HFF-Myc (cell line): ENCODE measurements at regions not wholly inside any gene's neighbourhood (a gene's known extent, or its start where the extent isn't known, plus 50 kb on each side); places are given as distances from the start of the nearest gene placed in this dataset.

Experiments used
- DNase-seq: peaks from one replicate; pipeline ENCODE4 v3.0.0-alpha.2; 2011; ENCODE audit warnings: low read depth; ENCODE audit errors: extremely low read depth
- H3K4me3 ChIP-seq: replicated peaks from 2 replicates; pipeline ENCODE4 v1.5.1; 2011; ENCODE audit warnings: low read depth, mild to moderate bottlenecking, control low read depth, low read length
- TF ChIP-seq, protein P1 (sequence below): IDR thresholded peaks from 2 replicates; pipeline ENCODE4 v1.5.1; 2012; ENCODE audit warnings: mild to moderate bottlenecking, low read depth, low read length, control low read depth; ENCODE audit errors: missing control alignments

DNA sequence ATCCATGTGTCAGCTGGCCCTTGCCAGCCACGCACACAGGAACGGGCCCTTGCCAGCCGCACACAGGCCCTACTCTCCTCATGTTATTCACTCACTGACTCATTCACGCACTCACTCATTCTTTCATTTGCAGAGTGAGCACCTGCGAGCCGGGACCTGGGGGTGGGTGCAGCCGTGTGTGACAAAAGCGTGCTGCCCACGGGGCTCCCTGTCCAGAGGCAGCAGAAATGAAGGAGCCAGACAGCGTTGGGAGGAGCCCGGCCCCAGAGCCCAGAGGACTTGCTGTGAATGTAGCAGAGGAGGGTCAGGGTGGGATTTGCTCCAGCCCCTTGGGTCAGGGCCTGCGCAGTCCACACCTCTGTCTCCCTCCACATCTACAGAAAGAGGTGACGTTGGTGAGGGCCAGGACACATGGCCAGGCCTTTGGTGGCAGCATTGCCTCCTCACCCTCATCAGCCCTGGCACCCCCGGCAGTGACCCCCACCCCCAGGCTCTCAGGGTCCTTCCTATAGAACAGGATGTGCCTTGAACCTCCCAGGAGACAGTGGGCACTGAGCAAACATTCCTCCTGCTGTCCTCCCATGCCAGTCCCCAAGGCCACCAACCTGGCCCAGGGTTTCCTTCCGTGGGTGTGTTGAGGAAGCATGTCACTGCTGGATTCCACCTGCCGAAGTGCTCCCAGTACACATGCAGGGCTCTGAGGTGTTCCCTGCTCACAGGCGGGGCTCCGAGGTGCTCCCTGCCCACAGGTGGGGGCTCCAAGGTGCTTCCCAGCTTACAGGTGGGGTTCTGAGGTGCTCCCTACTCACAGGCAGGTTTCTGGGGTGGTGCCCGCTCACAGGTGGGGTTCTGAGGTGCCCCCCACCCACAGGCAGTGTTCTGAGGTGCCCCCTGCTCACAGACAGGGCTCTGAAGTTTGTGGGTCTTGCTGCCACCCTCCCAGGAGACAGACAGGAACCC is 105.7 kb downstream of the HMX1 start:
- no peak overlapping the region for H3K4me3 ChIP-seq
- TF ChIP-seq, protein P1, sequence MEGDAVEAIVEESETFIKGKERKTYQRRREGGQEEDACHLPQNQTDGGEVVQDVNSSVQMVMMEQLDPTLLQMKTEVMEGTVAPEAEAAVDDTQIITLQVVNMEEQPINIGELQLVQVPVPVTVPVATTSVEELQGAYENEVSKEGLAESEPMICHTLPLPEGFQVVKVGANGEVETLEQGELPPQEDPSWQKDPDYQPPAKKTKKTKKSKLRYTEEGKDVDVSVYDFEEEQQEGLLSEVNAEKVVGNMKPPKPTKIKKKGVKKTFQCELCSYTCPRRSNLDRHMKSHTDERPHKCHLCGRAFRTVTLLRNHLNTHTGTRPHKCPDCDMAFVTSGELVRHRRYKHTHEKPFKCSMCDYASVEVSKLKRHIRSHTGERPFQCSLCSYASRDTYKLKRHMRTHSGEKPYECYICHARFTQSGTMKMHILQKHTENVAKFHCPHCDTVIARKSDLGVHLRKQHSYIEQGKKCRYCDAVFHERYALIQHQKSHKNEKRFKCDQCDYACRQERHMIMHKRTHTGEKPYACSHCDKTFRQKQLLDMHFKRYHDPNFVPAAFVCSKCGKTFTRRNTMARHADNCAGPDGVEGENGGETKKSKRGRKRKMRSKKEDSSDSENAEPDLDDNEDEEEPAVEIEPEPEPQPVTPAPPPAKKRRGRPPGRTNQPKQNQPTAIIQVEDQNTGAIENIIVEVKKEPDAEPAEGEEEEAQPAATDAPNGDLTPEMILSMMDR, result no peak
- no peak for DNase-seq

DNA sequence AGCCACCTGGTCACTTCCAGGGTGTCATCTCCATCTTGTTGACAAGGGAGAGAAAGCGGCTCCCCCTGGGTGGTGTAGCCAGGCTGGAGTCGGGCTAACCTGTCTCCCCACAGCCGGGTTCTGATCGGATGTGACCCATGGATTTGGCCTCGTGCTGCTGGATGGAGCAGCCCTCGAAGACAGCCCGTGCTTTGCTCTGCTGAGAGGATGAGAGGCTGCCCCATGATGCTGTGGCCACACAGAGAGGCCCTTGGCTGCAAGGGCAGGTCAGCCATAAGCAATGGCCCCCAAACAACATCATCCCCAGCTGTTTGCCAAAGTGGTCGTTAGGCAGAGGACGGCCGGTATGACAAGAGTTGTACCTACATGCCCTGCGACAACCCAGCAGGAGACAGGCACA is 106.6 kb downstream of the HMX1 start:
- DNase-seq, result no peak
- TF ChIP-seq, protein P1, result no peak
- H3K4me3 ChIP-seq, result no peak overlapping the region

DNA sequence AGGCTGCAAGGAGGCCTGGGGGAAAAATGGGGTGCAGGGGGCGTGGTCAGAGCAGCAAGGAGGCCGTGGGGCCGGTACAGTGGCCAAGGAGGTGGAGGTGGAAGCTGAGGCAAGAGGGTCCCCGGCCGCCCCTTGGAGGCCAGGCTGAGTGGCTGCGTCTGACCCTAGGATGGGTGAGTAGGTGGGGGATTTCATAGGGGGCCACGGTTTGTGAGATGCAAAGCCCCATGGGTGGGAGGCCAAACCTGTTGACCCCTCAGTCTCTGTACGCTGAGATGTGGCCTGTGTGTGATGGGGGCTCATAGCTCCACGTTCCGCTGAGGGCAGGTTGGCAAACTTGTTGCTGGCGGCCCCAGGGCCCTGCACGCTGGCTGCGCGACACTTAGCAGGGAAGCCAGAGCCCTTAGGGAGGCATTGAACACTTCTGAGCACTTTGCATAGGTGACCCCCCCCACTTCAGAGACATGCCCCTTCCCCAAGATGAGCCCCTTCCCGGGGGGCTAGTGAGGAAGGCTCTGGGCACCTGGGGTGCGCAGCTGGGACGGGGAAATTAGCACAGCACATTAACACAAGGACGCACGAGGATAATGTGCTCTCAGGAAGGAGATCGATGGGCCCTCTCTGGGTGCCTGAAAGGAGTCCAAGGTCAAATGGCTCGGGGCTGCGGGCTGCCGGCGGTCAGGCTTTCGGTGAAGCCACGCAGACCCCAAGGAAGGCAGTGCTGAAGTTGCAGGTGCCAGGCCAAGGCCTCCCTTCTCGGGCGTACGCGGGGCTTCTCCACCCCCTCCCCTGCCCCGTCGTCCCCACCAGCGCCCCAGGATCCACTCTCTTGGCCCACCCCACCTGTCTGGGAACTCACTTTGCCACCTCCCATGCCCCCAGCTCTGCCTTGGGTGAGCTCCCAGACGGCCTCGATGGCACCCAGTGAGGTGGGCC is 107.4 kb downstream of the HMX1 start:
- TF ChIP-seq, protein P1, result no peak
- DNase-seq, result no peak
- H3K4me3 ChIP-seq, result no peak overlapping the region

DNA sequence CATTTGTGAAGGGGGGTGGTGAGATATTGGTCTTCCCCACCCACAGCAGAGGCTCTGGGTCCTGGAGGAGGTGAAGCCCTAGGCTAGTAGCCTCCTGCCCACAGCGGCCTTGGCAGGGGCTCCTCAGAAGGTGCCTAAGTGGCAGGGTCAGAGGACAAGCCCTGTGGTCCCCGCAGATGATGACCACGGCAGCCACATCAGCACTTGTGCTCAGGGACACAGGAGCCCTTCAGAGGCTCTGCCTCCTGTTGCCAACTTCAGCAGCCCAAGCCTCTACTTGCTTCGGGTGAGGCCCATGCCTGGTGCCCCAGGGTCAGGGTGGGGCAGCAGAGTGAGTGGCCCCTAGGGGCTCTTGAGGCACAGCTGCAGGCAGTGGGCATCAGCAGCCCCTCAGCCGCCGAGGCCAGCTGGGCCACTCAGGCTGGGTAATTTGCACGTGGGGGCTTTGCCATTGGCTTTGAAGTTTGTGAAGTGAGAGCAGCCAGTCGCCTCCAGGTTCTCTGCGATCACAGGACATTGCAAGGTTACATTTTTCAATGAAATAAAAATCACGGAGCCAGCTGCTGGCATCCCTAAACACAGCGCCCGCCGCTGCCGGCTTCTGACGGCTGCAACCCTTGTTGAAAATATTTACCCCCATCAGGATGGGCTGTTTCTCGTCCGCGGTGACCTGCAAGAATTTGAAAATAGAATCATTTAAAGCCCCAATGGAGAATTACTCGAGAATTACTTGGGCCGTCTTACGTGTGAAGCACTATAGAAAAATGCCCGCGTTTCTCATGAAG is 108.5 kb downstream of the HMX1 start:
- TF ChIP-seq, protein P1, result no peak

DNA sequence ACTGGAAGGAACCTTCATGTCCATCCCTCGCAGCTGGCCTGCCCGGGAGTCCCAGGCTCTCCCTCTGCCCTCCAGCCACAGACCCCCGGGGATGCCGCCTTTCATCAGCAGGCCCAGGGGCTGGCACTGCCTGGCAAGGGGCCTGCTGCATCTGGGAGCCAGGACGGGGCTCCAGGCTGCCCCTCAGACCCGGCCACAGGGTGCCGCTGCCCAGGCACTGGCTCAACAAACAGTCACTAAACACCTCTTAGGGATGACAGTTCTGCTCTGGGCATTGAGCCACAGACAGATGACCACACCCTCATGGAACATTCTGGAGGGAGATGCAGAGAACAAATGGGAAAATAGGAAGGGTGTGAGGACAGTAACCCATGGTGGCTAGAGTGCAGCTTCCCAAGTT is 109.3 kb downstream of the HMX1 start:
- TF ChIP-seq, protein P1, result no peak
- no peak overlapping the region for H3K4me3 ChIP-seq
- no peak for DNase-seq

More for the DNA sequence above, 108.5 kb downstream of the HMX1 start:
- H3K4me3 ChIP-seq, result no peak overlapping the region
- DNase-seq, result no peak

DNA sequence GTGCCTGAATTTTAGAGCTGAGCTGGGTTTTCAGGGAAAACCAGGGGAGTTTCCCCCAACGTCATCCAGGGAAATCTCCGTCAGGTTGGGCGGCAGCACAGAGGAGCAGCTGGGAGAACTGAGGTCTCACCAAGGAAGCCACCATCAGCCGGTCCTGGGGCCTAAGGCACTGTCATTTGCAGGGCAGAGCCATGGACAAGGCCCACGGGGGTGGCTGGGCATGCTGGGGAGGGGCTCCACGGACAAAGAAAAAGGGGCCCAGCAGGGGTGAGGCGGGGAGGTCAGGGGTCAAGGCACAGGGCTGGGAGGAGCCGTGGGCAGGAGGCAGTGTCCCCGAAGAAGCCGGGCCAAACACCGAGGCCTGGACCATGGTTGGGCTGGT is 109.8 kb downstream of the HMX1 start:
- DNase-seq, result no peak
- no peak overlapping the region for H3K4me3 ChIP-seq
- TF ChIP-seq, protein P1, result no peak
